HCT116 (cell line): ENCODE measurements at regions not wholly inside any gene's neighbourhood (a gene's known extent, or its start where the extent isn't known, plus 50 kb on each side); places are given as distances from the start of the nearest gene placed in this dataset.

Source experiments
- ATAC-seq: fragments of 200-7000 bp; cut with Tn5 transposase; 2 replicates; pipeline ENCODE4 v1.9.1; 2020; ENCODE audit warnings: mild to moderate bottlenecking, moderate library complexity
- BruUV-seq: library from RNA; stranded (reverse); fragments of 400-500 nt; replicated peaks from 2 replicates; lab custom pipeline; 2021; lab: Mats Ljungman, UMichigan
- CTCF ChIA-PET: fragments of 300-600 bp; sonication (Branson Sonifier 250); formaldehyde crosslinking; loops from one replicate; lab custom pipeline; 2021; ENCODE audit warnings: antibody characterized with exemption; lab: Charles Lee
- POLR2A ChIA-PET: fragments of 300-600, 350-600 bp; sonication (Branson Sonifier 250); formaldehyde crosslinking; loops from one replicate; lab custom pipeline; 2021; ENCODE audit warnings: antibody characterized with exemption; lab: Charles Lee
- RAD21 ChIA-PET, 2 experiments: fragments of 300-600 bp; sonication (Branson Sonifier 250); formaldehyde crosslinking; loops; one replicate each; lab custom pipeline; 2023; ENCODE audit warnings: low total read pairs in 2 of 2; ENCODE audit not compliant: uncharacterized antibody in 2 of 2, unreplicated experiment in 2 of 2, low non-redundant PET in 1 of 2; lab: Charles Lee
- DNase-seq: peaks from one replicate; pipeline ENCODE4 v3.0.0-alpha.2; 2010; ENCODE audit warnings: low read depth, low spot score
- H2AFZ ChIP-seq: fragments of 200-600 bp; shearing (Covaris generic), sonication (generic); 2 replicates; pipeline ENCODE4 v1.6.1; 2017; ENCODE audit warnings: low read depth, mixed run types, mixed read lengths, antibody characterized with exemption, low read length; ENCODE audit not compliant: poor library complexity, severe bottlenecking
- H3K27ac ChIP-seq: 2 replicates; pipeline ENCODE4 v1.5.1; 2012; ENCODE audit warnings: low read depth, low read length
- H3K27me3 ChIP-seq: fragments of 200-600 bp; sonication (generic); 2 replicates; pipeline ENCODE4 v1.6.1; 2016; ENCODE audit warnings: mixed run types, low read length, mixed read lengths; ENCODE audit not compliant: insufficient read depth
- H3K36me3 ChIP-seq, 2 experiments: fragments of 200-500 bp in 1 of 2; fragments of 200-600 bp in 1 of 2; sonication (Bioruptor generic) in 1 of 2; sonication (generic) in 1 of 2; 2 replicates each; pipeline versions ENCODE4 v1.5.1 to v1.6.1; 2014 to 2016; ENCODE audit warnings: low read length in 2 of 2, inconsistent platforms in 1 of 2, mixed read lengths in 1 of 2, mixed run types in 1 of 2; ENCODE audit not compliant: insufficient read depth in 2 of 2, control insufficient read depth in 1 of 2
- H3K4me1 ChIP-seq, 2 experiments: fragments of 200-600 bp in 1 of 2; sonication (generic) in 1 of 2; 2 replicates each; pipeline versions ENCODE4 v1.5.1 to v1.6.1; 2012 to 2017; ENCODE audit warnings: low read length in 2 of 2, inconsistent platforms in 1 of 2, mild to moderate bottlenecking in 1 of 2, mixed read lengths in 1 of 2, mixed run types in 1 of 2, moderate library complexity in 1 of 2; ENCODE audit not compliant: insufficient read depth in 2 of 2, control insufficient read depth in 1 of 2
- H3K4me2 ChIP-seq: fragments of 200-600 bp; sonication (generic); 2 replicates; pipeline ENCODE4 v1.6.1; 2017; ENCODE audit warnings: mixed run types, low read length, mixed read lengths
- H3K4me3 ChIP-seq, 2 experiments: fragments of 200-600 bp in 1 of 2; sonication (generic) in 1 of 2; replicated peaks in 1 of 2; 2 replicates each; pipeline ENCODE4 v1.5.1; 2011 to 2016; ENCODE audit warnings: low read length in 2 of 2, control low read depth in 1 of 2, low read depth in 1 of 2, mild to moderate bottlenecking in 1 of 2, mixed read lengths in 1 of 2, mixed run types in 1 of 2
- H3K79me2 ChIP-seq: fragments of 200-600 bp; sonication (generic); 2 replicates; pipeline ENCODE4 v1.6.1; 2017; ENCODE audit warnings: mild to moderate bottlenecking, mixed run types, low read length, moderate library complexity, mixed read lengths; ENCODE audit not compliant: insufficient read depth
- H3K9ac ChIP-seq: fragments of 200-600 bp; sonication (generic); 2 replicates; pipeline ENCODE4 v1.6.1; 2016; ENCODE audit warnings: low read length, mixed read lengths
- H3K9me2 ChIP-seq: fragments of 200-600 bp; sonication (generic), shearing (Covaris generic); 2 replicates; pipeline ENCODE4 v1.6.1; 2017; ENCODE audit warnings: mixed run types, mild to moderate bottlenecking, moderate library complexity; ENCODE audit not compliant: insufficient read depth
- H3K9me3 ChIP-seq, 2 experiments: fragments of 200-500 bp in 1 of 2; fragments of 200-600 bp in 1 of 2; sonication (Bioruptor generic) in 1 of 2; sonication (generic) in 1 of 2; 2 replicates each; pipeline ENCODE4 v1.6.1; 2014 to 2017; ENCODE audit warnings: low read length in 2 of 2, mixed read lengths in 2 of 2, inconsistent platforms in 1 of 2, low read depth in 1 of 2, mild to moderate bottlenecking in 1 of 2, mixed run types in 1 of 2, moderate library complexity in 1 of 2; ENCODE audit not compliant: control insufficient read depth in 1 of 2, insufficient read depth in 1 of 2
- H4K20me1 ChIP-seq: fragments of 200-600 bp; sonication (generic), shearing (Covaris generic); 2 replicates; pipeline ENCODE4 v1.6.1; 2017; ENCODE audit warnings: mixed run types, mild to moderate bottlenecking, moderate library complexity; ENCODE audit not compliant: insufficient read depth
- CBX3 ChIP-seq: IDR thresholded peaks from 2 replicates; pipeline ENCODE4 v1.6.1; 2012; ENCODE audit warnings: low read depth
- CEBPB ChIP-seq: IDR thresholded peaks from 2 replicates; pipeline ENCODE4 v1.6.1; 2012; ENCODE audit warnings: low read depth
- EZH2 ChIP-seq: fragments of 200-600 bp; sonication (generic); IDR thresholded peaks from 2 replicates; pipeline ENCODE4 v1.6.1; 2017; ENCODE audit warnings: antibody characterized with exemption, mixed run types
- EZH2phosphoT487 ChIP-seq: fragments of 200-600 bp; IDR thresholded peaks from 2 replicates; pipeline ENCODE4 v1.6.1; 2018; ENCODE audit warnings: antibody characterized with exemption, borderline replicate concordance
- POLR2A ChIP-seq: IDR thresholded peaks from 2 replicates; pipeline ENCODE4 v1.7.0; 2011; ENCODE audit warnings: borderline replicate concordance; ENCODE audit not compliant: insufficient read depth, insufficient read length; ENCODE audit errors: extremely low read depth
- SIN3A ChIP-seq: IDR thresholded peaks from 2 replicates; pipeline ENCODE4 v1.6.1; 2012; ENCODE audit warnings: low read depth
- SP1 ChIP-seq: IDR thresholded peaks from 2 replicates; pipeline ENCODE4 v1.6.1; 2012; ENCODE audit warnings: low read depth
- SRF ChIP-seq: IDR thresholded peaks from 2 replicates; pipeline ENCODE4 v1.6.1; 2012; ENCODE audit warnings: low read depth
- YY1 ChIP-seq: IDR thresholded peaks from 2 replicates; pipeline ENCODE4 v1.6.1; 2011; ENCODE audit warnings: low read length, low read depth, moderate library complexity, mild to moderate bottlenecking; ENCODE audit not compliant: insufficient replicate concordance; ENCODE audit errors: extremely low read depth
- ZFX ChIP-seq: fragments of 450-650 bp; IDR thresholded peaks from 2 replicates; pipeline ENCODE4 v1.6.1; 2017
- intact Hi-C: fragments of 100-400 bp; cut with micrococcal nuclease; formaldehyde crosslinking; loops from 2 replicates; pipeline ENCODE4 v1.10.0; 2022
- TF ChIP-seq, protein P1 (sequence below): IDR thresholded peaks from 2 replicates; pipeline ENCODE4 v1.6.1; 2012; ENCODE audit warnings: low read depth
- TF ChIP-seq, protein P2 (sequence below), 3 experiments: fragments of 200-600 bp in 1 of 3; sonication (generic) in 1 of 3; IDR thresholded peaks in 2 of 3; conservative IDR thresholded peaks in 1 of 3; 2 replicates each; pipeline ENCODE4 v1.5.1; 2012 to 2017; ENCODE audit warnings: low read depth in 2 of 3, low read length in 2 of 3, antibody characterized with exemption in 1 of 3, borderline replicate concordance in 1 of 3, control low read depth in 1 of 3, mild to moderate bottlenecking in 1 of 3, mixed read lengths in 1 of 3, mixed run types in 1 of 3, moderate library complexity in 1 of 3; ENCODE audit not compliant: insufficient read depth in 1 of 3
- TF ChIP-seq, protein P3 (sequence below): IDR thresholded peaks from 2 replicates; pipeline ENCODE4 v1.6.1; 2012
- TF ChIP-seq, protein P4 (sequence below): IDR thresholded peaks from 2 replicates; pipeline ENCODE4 v1.6.1; 2012

DNA sequence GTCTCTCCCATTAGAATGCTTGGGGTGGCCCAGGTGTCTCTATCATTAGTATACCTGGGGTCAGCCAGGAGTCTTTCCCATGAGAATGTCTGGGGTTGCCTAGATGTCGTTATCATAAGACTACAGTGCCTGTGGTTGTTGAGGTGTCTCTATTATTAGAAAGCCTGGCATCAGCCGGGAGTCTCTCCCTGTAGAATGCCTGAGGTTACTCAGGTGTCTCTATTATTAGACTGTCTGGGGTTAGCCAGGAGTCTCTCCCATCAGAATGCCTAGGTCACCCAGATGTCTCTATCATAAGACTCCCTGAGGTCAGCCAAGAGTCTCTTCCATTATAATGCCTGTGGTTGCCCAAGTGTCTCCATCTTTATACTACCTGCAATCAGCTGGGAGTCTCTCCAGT, 1541.1 kb downstream of the UQCRFS1 start:
- no peak overlapping the region for H3K4me3 ChIP-seq
- H3K27ac ChIP-seq = no peak overlapping the region
- DNase-seq (no peak), ATAC-seq (no peak)
- H3K4me2 ChIP-seq = no peak overlapping the region
- ChIA-PET RAD21 (no interaction called here), POLR2A (no interaction called here), CTCF (no interaction called here)
- no peaks in the 10 kb centered on the region for H3K27me3 ChIP-seq
- no peaks in the 10 kb centered on the region for H3K9me2 ChIP-seq
- no peaks in the 10 kb centered on the region for H3K79me2 ChIP-seq
- TF ChIP-seq POLR2A = no peak
- no peak for TF ChIP-seq YY1
- no peaks in the 10 kb centered on the region for H3K4me1 ChIP-seq
- no peaks in the 10 kb centered on the region for H4K20me1 ChIP-seq
- H3K9ac ChIP-seq = no peak overlapping the region
- no TSS peak for BruUV-seq
- intact Hi-C loops = no loop called here
- H3K36me3 ChIP-seq = no peaks in the 10 kb centered on the region
- H3K9me3 ChIP-seq = peaks cover 0 to 11% of the 10 kb centered on the region in 2 experiments; a peak in 1 of 4 replicates
- H2AFZ ChIP-seq = no peak overlapping the region

DNA sequence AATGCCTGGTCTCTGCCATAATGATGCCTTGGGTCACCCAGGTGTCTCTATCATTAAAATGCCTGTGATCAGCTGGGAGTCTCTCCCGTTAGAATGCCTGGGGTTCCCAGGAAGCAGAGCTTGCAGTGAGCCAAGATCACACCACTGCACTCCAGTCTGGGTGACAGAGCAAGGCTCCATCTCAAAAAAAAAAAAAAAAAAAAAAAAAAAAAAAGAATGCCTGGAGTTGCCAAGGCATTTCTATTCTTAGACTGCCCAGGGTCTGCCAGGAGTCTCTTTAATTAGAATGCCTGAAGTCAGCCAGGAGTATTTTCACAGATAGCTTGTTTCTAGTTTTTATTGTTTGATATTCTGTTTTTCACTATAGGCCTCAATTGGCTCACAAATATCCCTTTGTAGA, 1552.5 kb downstream of the UQCRFS1 start:
- CTCF ChIA-PET = no interaction called here
- Histone ChIP-seq H3K27ac (no peak overlapping the region), H3K4me3 (no peak overlapping the region), H3K4me1 (no peaks in the 10 kb centered on the region), H3K4me2 (no peak overlapping the region), H3K9ac (no peak overlapping the region), H2AFZ (no peak overlapping the region), H3K9me3 (peaks cover 0 to 23% of the 10 kb centered on the region in 2 experiments; a peak in 2 of 4 replicates), H3K9me2 (no peaks in the 10 kb centered on the region), H3K27me3 (no peaks in the 10 kb centered on the region), H3K79me2 (no peaks in the 10 kb centered on the region), H4K20me1 (no peaks in the 10 kb centered on the region), H3K36me3 (no peaks in the 10 kb centered on the region)
- no TSS peak for BruUV-seq
- RAD21 ChIA-PET = no interaction called here
- no peak for ATAC-seq
- no peak for TF ChIP-seq ZFX
- TF ChIP-seq, protein P1, sequence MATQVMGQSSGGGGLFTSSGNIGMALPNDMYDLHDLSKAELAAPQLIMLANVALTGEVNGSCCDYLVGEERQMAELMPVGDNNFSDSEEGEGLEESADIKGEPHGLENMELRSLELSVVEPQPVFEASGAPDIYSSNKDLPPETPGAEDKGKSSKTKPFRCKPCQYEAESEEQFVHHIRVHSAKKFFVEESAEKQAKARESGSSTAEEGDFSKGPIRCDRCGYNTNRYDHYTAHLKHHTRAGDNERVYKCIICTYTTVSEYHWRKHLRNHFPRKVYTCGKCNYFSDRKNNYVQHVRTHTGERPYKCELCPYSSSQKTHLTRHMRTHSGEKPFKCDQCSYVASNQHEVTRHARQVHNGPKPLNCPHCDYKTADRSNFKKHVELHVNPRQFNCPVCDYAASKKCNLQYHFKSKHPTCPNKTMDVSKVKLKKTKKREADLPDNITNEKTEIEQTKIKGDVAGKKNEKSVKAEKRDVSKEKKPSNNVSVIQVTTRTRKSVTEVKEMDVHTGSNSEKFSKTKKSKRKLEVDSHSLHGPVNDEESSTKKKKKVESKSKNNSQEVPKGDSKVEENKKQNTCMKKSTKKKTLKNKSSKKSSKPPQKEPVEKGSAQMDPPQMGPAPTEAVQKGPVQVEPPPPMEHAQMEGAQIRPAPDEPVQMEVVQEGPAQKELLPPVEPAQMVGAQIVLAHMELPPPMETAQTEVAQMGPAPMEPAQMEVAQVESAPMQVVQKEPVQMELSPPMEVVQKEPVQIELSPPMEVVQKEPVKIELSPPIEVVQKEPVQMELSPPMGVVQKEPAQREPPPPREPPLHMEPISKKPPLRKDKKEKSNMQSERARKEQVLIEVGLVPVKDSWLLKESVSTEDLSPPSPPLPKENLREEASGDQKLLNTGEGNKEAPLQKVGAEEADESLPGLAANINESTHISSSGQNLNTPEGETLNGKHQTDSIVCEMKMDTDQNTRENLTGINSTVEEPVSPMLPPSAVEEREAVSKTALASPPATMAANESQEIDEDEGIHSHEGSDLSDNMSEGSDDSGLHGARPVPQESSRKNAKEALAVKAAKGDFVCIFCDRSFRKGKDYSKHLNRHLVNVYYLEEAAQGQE = no peak
- no peak for TF ChIP-seq CBX3
- TF ChIP-seq CEBPB = no peak
- TF ChIP-seq YY1 = no peak
- TF ChIP-seq, protein P2, sequence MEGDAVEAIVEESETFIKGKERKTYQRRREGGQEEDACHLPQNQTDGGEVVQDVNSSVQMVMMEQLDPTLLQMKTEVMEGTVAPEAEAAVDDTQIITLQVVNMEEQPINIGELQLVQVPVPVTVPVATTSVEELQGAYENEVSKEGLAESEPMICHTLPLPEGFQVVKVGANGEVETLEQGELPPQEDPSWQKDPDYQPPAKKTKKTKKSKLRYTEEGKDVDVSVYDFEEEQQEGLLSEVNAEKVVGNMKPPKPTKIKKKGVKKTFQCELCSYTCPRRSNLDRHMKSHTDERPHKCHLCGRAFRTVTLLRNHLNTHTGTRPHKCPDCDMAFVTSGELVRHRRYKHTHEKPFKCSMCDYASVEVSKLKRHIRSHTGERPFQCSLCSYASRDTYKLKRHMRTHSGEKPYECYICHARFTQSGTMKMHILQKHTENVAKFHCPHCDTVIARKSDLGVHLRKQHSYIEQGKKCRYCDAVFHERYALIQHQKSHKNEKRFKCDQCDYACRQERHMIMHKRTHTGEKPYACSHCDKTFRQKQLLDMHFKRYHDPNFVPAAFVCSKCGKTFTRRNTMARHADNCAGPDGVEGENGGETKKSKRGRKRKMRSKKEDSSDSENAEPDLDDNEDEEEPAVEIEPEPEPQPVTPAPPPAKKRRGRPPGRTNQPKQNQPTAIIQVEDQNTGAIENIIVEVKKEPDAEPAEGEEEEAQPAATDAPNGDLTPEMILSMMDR (IDR thresholded peaks at IDR 0.05 in 2 of 3, conservative IDR thresholded peaks at IDR 0.05 in 1 of 3; ENCODE audit: borderline replicate concordance in 1 of 3, insufficient read depth in 1 of 3, low read depth in 2 of 3, low read length in 2 of 3) = no peak
- TF ChIP-seq SIN3A = no peak
- no peak for TF ChIP-seq EZH2
- TF ChIP-seq, protein P3, sequence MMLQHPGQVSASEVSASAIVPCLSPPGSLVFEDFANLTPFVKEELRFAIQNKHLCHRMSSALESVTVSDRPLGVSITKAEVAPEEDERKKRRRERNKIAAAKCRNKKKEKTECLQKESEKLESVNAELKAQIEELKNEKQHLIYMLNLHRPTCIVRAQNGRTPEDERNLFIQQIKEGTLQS = no peak
- no peak for TF ChIP-seq EZH2phosphoT487
- TF ChIP-seq POLR2A = no peak
- TF ChIP-seq, protein P4, sequence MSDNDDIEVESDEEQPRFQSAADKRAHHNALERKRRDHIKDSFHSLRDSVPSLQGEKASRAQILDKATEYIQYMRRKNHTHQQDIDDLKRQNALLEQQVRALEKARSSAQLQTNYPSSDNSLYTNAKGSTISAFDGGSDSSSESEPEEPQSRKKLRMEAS = no peak
- no peak for TF ChIP-seq SP1
- TF ChIP-seq SRF = no peak
- no peak for DNase-seq
- intact Hi-C loops = no loop called here
- POLR2A ChIA-PET = no interaction called here
